Activated effector memory CD4-positive, alpha-beta T cell treated with anti-CD3 and anti-CD28 coated beads, Interleukin-2, amount 50 U/mL, for 16 hours (primary cell): ENCODE measurements at regions not wholly inside any gene's neighbourhood (a gene's known extent, or its start where the extent isn't known, plus 50 kb on each side); places are given as distances from the start of the nearest gene placed in this dataset.

ENCODE experiments used
- DNase-seq: peaks from one replicate; pipeline ENCODE4 v3.0.0-alpha.2; 2020

DNA sequence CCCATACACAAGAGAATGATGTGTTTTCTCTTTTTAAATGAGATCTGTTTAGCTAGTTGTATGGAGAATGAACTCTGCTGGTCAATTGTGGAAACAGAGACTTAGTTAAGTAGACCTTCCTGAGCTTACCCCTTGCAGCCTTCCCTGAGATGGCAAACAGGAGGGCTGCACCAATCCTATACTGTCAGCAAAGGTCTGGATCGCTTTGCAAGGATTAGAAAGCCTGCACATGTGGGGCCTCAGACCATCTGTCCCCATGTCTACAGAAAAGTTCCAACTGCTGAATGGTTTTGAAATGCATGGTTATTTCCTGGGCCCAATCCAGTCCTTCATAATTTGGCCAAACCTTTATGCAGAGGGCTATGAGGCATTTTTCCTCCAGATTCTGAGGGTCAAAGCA lies 183.9 kb upstream of the SLC10A2 start:
- no peak for DNase-seq

DNA sequence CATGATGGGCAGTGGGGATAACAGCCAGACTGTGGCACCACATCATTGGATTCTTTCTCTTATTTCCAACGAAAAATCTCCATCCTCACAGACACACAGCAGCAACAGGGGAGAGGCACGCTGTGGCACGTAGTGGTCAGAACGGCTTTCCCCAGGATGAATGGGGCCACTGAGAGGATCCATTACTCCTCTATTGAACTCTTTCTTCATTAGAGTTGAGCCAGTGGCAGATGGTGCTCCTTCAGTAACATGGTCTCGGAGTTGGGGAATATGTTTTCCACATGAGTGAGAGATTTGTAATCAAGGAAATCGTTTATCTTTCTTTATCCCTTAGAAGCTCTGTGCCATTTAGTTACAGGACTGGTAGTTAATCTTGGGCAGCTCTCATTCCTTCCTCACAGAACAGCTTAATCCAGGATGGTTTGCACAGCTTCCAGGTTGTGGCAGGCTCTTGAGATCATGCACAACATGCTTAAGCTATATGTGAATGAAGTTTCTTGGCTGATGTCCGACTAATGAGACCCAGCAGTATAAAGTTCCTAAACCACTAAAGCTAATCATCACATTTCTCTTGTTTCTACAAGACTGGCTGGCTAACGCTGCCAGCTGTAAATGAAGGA lies 180.5 kb upstream of the SLC10A2 start:
- DNase-seq = no peak

GRCh38 chr13:103243495-103243894 lies 177.3 kb upstream of the SLC10A2 start:
- DNase-seq = no peak

GRCh38 chr13:103238441-103238840 lies 172.2 kb upstream of the SLC10A2 start:
- no peak for DNase-seq

DNA sequence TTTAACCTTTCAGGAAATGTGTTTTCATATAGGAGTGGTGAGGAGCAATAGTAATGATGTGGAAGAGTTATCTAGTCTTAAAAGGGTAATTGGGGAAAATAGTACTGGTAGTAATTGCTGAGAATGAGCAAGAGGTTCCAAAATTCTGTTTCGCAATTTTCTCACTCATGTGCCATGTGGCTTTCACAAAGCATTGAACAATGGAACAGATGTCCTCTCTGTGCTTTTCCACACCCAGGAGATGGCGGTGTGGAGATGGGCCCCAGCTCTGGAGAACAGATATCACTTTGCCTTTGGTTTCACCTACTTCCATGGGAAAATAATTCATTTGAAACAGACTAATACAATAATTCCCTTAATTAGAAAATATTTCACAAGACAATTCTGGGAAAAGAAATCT lies 170.0 kb upstream of the SLC10A2 start:
- no peak for DNase-seq

- DNase-seq = no peak
Observed at GRCh38 chr13:103229674-103230073, 163.5 kb upstream of the SLC10A2 start.

DNA sequence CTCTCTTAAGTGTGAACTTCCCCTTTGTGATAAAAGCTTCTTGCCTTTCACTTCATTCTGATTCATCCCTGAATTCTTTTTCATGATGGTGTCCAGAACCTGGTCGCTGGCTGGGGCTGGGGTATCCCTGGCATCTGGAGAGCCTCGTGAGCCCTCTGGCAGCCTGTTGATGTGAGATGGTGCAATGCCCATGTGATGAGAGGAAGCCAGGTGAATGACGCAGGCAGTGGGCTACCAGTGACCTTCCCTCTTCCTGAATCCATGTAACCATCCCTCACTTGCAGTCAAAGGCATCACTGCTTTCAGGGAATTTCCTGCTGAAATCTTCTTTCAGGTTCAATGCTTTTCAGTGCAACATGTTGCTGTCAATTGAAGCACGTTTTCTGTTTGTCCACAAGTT lies 158.6 kb upstream of the SLC10A2 start:
- DNase-seq = no peak

DNA sequence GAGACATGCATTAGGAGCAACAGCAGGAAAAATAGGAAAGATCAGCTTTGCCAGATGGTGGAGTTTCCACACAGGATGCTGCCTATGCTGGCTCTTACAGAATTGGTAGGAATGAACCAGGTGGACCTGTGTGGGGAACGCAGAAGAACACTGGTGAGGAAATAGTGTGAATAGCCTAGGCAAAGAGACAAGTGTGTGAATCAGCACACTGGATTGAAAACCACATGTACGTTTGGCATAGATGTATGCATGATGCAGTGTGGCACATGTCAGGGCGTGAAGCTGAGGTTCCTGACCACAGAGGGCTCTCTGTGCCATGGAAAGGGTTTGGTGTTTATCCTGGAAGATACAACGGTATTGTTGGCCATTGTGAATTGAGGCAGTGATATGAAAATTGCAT lies 156.5 kb upstream of the SLC10A2 start:
- no peak for DNase-seq

DNA sequence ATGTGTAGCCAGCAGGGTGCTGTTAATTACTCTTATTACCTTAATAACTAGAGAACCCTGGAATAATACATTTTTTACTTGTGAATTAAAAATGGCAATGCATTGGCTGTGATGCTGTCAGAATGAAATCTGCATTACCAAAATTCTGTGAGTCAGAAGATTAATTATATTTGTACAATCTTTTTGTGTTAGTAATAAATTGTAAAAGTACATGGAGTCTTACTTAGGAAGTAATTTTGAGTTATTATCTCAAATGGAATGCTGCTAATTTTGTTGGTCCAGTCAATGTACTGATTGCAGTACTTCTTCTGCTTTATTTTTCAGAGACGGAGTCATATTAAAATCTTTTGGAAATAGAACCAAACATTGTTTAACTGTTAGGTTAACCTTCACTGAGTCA lies 152.0 kb upstream of the SLC10A2 start:
- no peak for DNase-seq

- no peak for DNase-seq
Observed at GRCh38 chr13:103213152-103213551, 146.9 kb upstream of the SLC10A2 start.

DNA sequence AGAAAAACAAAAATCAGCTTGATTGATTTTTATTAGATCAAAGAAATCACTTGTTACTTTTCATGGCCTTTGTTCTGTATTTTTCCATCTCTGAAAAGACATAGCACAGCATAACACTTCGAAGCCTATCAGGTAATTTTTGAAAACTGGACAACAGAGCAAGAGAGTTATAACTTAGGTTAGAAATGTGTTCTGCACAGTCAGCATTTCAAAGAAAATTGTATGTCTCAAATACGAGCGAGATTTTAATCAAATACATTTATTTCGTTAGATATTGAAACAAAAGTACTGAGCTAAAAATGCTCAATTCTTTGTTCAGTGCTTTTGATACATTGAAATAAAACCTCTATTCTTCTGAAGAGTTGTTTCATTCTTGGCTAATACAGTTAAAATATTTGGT lies 144.1 kb upstream of the SLC10A2 start:
- no peak for DNase-seq

- DNase-seq = no peak
Observed at GRCh38 chr13:103203735-103204330, 137.6 kb upstream of the SLC10A2 start.

DNA sequence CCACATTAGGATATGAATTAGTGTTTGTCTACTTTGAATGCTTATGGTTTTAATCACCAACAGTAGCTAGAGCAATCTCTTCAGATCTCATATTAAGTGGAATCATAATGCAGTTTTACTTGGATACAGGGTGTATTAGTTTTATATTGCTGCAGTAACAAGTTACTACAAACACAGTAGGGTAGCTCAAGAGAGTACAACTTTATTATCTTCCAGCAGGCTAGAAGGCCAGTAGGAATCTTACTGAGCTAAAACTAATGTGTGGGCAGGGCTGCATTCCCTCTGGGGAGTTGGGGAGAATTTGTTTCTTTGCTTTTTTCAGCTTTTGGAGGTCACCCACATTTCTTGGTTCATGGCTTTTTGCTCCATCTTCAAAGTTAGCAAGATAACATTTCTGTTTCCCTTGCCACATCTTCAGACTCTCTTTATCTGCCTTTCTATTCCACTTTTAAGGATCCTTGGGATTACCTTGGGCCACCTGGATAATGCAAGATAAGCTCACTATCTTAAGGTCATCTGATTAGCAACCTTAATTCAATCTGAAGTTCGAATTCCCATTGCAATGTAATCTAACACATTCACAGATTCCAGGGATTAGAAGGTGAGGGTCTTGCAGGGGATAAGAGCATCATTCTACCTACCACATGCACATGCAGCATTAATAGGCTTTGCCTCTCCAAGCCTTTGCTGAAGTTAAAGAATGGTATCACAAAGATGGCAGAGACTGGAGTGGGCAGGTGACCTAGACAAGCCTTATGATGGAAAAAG lies 134.1 kb upstream of the SLC10A2 start:
- no peak for DNase-seq

GRCh38 chr13:103199380-103200088 lies 133.3 kb upstream of the SLC10A2 start:
- no peak for DNase-seq

- no peak for DNase-seq
Observed at GRCh38 chr13:103196356-103196755, 130.1 kb upstream of the SLC10A2 start.

DNA sequence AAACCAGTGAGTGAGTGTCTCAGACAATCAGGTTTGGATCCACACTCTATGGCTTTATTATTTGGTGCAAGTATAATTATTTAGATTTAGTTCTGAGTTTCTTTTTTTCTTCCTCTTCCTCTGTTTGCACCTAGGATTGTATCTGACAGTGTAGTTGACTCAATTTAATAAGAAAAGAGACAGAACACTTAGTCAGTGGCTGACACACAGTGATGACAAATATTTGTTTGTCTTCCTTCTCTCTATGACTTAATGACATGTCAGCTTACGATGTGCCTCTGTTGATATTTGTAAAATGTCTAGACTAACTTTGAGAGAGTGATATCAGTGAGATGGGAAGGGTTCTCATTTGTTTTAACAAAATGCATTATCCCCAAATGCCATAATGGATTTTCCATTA lies 129.5 kb upstream of the SLC10A2 start:
- DNase-seq = no peak

- no peak for DNase-seq
Observed at GRCh38 chr13:103194871-103195270, 128.7 kb upstream of the SLC10A2 start.

GRCh38 chr13:103192511-103193135 lies 126.4 kb upstream of the SLC10A2 start:
- no peak for DNase-seq

GRCh38 chr13:103190841-103191240 lies 124.6 kb upstream of the SLC10A2 start:
- DNase-seq = no peak

DNA sequence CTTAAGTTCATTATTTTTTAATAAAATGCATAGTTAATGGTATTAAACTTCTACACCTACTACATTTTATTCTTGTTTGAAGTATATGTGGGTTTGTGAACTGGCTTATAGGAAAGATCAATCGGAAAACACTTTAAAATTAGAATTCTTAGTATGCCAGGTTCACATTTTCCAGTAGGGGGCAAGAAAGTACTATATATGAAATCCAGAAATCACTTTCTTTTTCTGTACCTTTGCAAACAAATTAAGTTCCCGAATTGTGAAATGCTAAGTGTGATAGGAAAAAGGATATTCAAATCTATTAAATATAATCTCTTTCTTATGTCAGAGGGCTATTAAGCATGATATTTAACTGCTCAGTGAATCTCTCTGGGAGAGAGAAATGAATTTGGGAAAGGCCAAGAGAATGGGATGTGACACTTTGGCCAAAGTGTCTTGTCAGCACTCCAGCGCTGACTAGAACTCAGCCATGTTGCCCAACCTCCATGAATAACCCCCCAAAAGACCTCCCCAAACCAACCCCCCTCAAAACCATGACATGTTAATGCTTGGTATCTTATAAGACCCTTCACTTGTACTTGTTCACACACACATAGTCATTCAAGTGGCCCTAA lies 122.6 kb upstream of the SLC10A2 start:
- DNase-seq = no peak

DNA sequence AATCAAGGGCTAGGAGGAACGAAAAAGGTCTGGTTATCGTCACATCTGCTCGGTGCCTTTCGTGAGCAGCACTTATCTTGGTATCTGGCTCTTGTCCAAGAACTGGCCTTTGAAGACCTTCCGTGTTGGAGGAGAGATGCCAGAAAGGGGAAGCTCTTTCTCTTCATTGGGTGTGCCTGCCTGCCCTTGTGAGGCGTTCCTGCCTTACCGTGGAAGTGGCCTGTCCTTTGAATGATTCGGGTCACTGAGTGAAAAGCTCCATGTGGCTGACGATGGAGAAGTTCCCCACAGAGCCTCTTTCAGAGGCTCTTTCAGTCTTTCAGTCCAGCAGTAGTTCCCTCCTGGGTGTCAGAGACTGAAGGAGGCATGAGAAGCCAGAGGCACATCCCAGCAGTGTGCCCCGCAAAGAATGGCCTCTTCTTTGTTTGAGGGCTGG lies 121.5 kb upstream of the SLC10A2 start:
- DNase-seq = no peak

DNA sequence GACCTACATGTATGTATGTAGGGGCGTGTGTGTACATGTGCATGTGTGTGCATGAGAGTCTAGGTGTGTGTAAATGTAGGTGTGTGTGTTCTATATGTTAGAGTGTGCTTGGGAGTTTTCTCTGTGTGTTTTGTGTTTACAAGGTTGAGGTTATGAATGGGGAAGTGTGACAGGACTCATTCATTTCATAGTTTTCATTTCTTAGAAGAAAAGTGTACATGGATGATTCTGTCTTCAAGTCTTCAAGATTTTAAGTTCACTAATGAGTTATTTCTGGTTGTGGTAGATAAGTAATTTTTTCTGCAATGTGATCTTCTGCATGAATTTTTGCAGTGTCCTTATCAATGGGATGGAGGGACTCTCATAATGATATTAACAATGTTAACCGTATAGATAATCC lies 118.2 kb upstream of the SLC10A2 start:
- no peak for DNase-seq
